PFSK-1 (cell line): ENCODE measurements at regions not wholly inside any gene's neighbourhood (a gene's known extent, or its start where the extent isn't known, plus 50 kb on each side); places are given as distances from the start of the nearest gene placed in this dataset.

ENCODE experiments used
- FOXP2 ChIP-seq: optimal IDR thresholded peaks from 2 replicates; pipeline ENCODE3; 2011; ENCODE audit warnings: borderline replicate concordance, control low read depth, inconsistent platforms; ENCODE audit not compliant: insufficient read depth; ENCODE audit errors: extremely low read length, extremely low read depth
- POLR2AphosphoS5 ChIP-seq: IDR thresholded peaks from 2 replicates; pipeline ENCODE4 v1.6.1; 2012; ENCODE audit warnings: low read depth, mild to moderate bottlenecking, control low read depth, low read length, moderate library complexity
- REST ChIP-seq, 2 experiments: IDR thresholded peaks; 2 replicates each; pipeline versions ENCODE4 v1.6.1 to v1.8.0; 2011 to 2012; ENCODE audit warnings: low read depth in 2 of 2, low read length in 2 of 2, control low read depth in 1 of 2, inconsistent platforms in 1 of 2, mild to moderate bottlenecking in 1 of 2, moderate library complexity in 1 of 2; ENCODE audit not compliant: insufficient read depth in 1 of 2
- SIN3A ChIP-seq: IDR thresholded peaks from 2 replicates; pipeline ENCODE4 v1.6.1; 2012; ENCODE audit warnings: mild to moderate bottlenecking, low read length, moderate library complexity, borderline replicate concordance; ENCODE audit not compliant: insufficient read depth
- TAF1 ChIP-seq: IDR thresholded peaks from 2 replicates; pipeline ENCODE4 v1.6.1; 2012; ENCODE audit warnings: low read length, control low read depth, borderline replicate concordance; ENCODE audit not compliant: insufficient read depth

- TF ChIP-seq FOXP2 = no peak
- no peak for TF ChIP-seq TAF1
- TF ChIP-seq SIN3A = no peak
- TF ChIP-seq REST (IDR thresholded peaks at IDR 0.05; ENCODE audit: insufficient read depth in 1 of 2, low read depth in 2 of 2, low read length in 2 of 2) = no peak
- no peak for TF ChIP-seq POLR2AphosphoS5
Measured at GRCh38 chr11:109730669-109731068, 308.7 kb downstream of the C11orf87 start.

- TF ChIP-seq SIN3A (no peak), FOXP2 (no peak), REST (IDR thresholded peaks at IDR 0.05; ENCODE audit: insufficient read depth in 1 of 2, low read depth in 2 of 2, low read length in 2 of 2) (no peak), POLR2AphosphoS5 (no peak), TAF1 (no peak)
Measured at GRCh38 chr11:109731451-109731850, 309.5 kb downstream of the C11orf87 start.

- no peak for TF ChIP-seq SIN3A
- no peak for TF ChIP-seq TAF1
- TF ChIP-seq POLR2AphosphoS5 = no peak
- TF ChIP-seq REST (IDR thresholded peaks at IDR 0.05; ENCODE audit: insufficient read depth in 1 of 2, low read depth in 2 of 2, low read length in 2 of 2) = no peak
- TF ChIP-seq FOXP2 = no peak
Measured at GRCh38 chr11:109733245-109733644, 311.3 kb downstream of the C11orf87 start.

- no peak for TF ChIP-seq TAF1
- TF ChIP-seq SIN3A = no peak
- no peak for TF ChIP-seq POLR2AphosphoS5
- no peak for TF ChIP-seq REST (IDR thresholded peaks at IDR 0.05; ENCODE audit: insufficient read depth in 1 of 2, low read depth in 2 of 2, low read length in 2 of 2)
- no peak for TF ChIP-seq FOXP2
Measured at GRCh38 chr11:109734566-109734965, 312.6 kb downstream of the C11orf87 start.

GRCh38 chr11:109735128-109735527 lies 313.1 kb downstream of the C11orf87 start:
- TF ChIP-seq TAF1 (no peak), SIN3A (no peak), FOXP2 (no peak), REST (IDR thresholded peaks at IDR 0.05; ENCODE audit: insufficient read depth in 1 of 2, low read depth in 2 of 2, low read length in 2 of 2) (no peak), POLR2AphosphoS5 (no peak)
